ENCODE measurements at regions not wholly inside any gene's neighbourhood (a gene's known extent, or its start where the extent isn't known, plus 50 kb on each side); places are given as distances from the start of the nearest gene placed in this dataset.
"Not testable (repeated sequence)": the region's sequence is repeated elsewhere in the genome, so short reads cannot be mapped to it uniquely, and the experiment has no call there.

GRCh38 chr6:14571001-14571400 lies 453.4 kb downstream of the CD83 start:
- intact Hi-C loops (cut with DNase I), result loop anchor here (10.0 kb wide), 1 partner anchor 136 kb away; no protein-coding TSS in a partner anchor
- DNase-seq (ENCODE audit: missing footprints) (no peak), ATAC-seq (no peak)

- intact Hi-C loops (cut with DNase I), result loop anchor here (10.0 kb wide), 1 partner anchor 137 kb away; no protein-coding TSS in a partner anchor
- no peak for DNase-seq (ENCODE audit: missing footprints)
- peak; percentile 17 for ATAC-seq
Measured at GRCh38 chr6:14571746-14572145, 454.2 kb downstream of the CD83 start.

- DNase-seq (ENCODE audit: missing footprints) (no peak), ATAC-seq (peak; percentile 75)
- intact Hi-C loops (cut with DNase I), result loop anchor here (10.0 kb wide), 1 partner anchor 138 kb away; no protein-coding TSS in a partner anchor
Measured at GRCh38 chr6:14573267-14573666, 455.7 kb downstream of the CD83 start.

GRCh38 chr6:14573703-14574290 lies 456.2 kb downstream of the CD83 start:
- intact Hi-C loops (cut with DNase I), result loop anchor here (10.0 kb wide), 1 partner anchor 139 kb away; no protein-coding TSS in a partner anchor
- no peak for DNase-seq (ENCODE audit: missing footprints)
- ATAC-seq, result no peak

- intact Hi-C loops (cut with DNase I), result loop anchor here (10.0 kb wide), 1 partner anchor 141 kb away; no protein-coding TSS in a partner anchor
- DNase-seq (ENCODE audit: missing footprints), result no peak
- ATAC-seq, result no peak
Measured at GRCh38 chr6:14575961-14576360, 458.4 kb downstream of the CD83 start.

- no peak for DNase-seq (ENCODE audit: missing footprints)
- intact Hi-C loops (cut with DNase I), result loop anchor here (10.0 kb wide), 1 partner anchor 144 kb away; no protein-coding TSS in a partner anchor
- ATAC-seq, result no peak
Measured at GRCh38 chr6:14578994-14579393, 461.4 kb downstream of the CD83 start.

GRCh38 chr6:14582749-14583148 lies 465.2 kb downstream of the CD83 start:
- ATAC-seq (no peak), DNase-seq (ENCODE audit: missing footprints) (no peak)
- intact Hi-C loops (cut with DNase I), result loop anchor here (10.0 kb wide), 1 partner anchor 368 kb away; no protein-coding TSS in a partner anchor

GRCh38 chr6:14583826-14584225 lies 466.3 kb downstream of the CD83 start:
- ATAC-seq, result no peak
- no peak for DNase-seq (ENCODE audit: missing footprints)
- intact Hi-C loops (cut with DNase I), result loop anchor here (10.0 kb wide), 1 partner anchor 369 kb away; no protein-coding TSS in a partner anchor

GRCh38 chr6:14584450-14584849 lies 466.9 kb downstream of the CD83 start:
- no peak for DNase-seq (ENCODE audit: missing footprints)
- ATAC-seq, result peak; percentile 67
- intact Hi-C loops (cut with DNase I), result loop anchor here (10.0 kb wide), 1 partner anchor 370 kb away; no protein-coding TSS in a partner anchor

GRCh38 chr6:14585689-14586088 lies 468.1 kb downstream of the CD83 start:
- intact Hi-C loops (cut with DNase I), result loop anchor here (10.0 kb wide), 1 partner anchor 371 kb away; no protein-coding TSS in a partner anchor
- DNase-seq (ENCODE audit: missing footprints) (no peak), ATAC-seq (no peak)

GRCh38 chr6:14589175-14589574 lies 471.6 kb downstream of the CD83 start:
- no peak for ATAC-seq
- intact Hi-C loops (cut with DNase I), result loop anchor here (10.0 kb wide), 1 partner anchor 374 kb away; no protein-coding TSS in a partner anchor
- no peak for DNase-seq (ENCODE audit: missing footprints)

GRCh38 chr6:14590586-14590985 lies 473.0 kb downstream of the CD83 start:
- intact Hi-C loops (cut with DNase I), result no loop called here
- no peak for DNase-seq (ENCODE audit: missing footprints)
- ATAC-seq, result no peak

GRCh38 chr6:14591998-14592397 lies 474.4 kb downstream of the CD83 start:
- ATAC-seq (no peak), DNase-seq (ENCODE audit: missing footprints) (no peak)
- intact Hi-C loops (cut with DNase I), result no loop called here

- ATAC-seq (no peak), DNase-seq (ENCODE audit: missing footprints) (no peak)
- intact Hi-C loops (cut with DNase I), result no loop called here
Measured at GRCh38 chr6:14593286-14593685, 475.7 kb downstream of the CD83 start.

- intact Hi-C loops (cut with DNase I), result no loop called here
- DNase-seq (ENCODE audit: missing footprints) (no peak), ATAC-seq (no peak)
Measured at GRCh38 chr6:14595751-14596150, 478.2 kb downstream of the CD83 start.

GRCh38 chr6:14596410-14596809 lies 478.8 kb downstream of the CD83 start:
- intact Hi-C loops (cut with DNase I), result no loop called here
- DNase-seq (ENCODE audit: missing footprints), result peak; percentile 78
- ATAC-seq, result no peak

GRCh38 chr6:14597090-14597489 lies 479.5 kb downstream of the CD83 start:
- intact Hi-C loops (cut with DNase I), result no loop called here
- no peak for ATAC-seq

GRCh38 chr6:14598017-14598864 lies 480.7 kb downstream of the CD83 start:
- DNase-seq (ENCODE audit: missing footprints) (no peak), ATAC-seq (no peak)
- intact Hi-C loops (cut with DNase I), result no loop called here

More at GRCh38 chr6:14597090-14597489, 479.5 kb downstream of the CD83 start:
- DNase-seq (ENCODE audit: missing footprints), result no peak

GRCh38 chr6:14600306-14600705 lies 482.7 kb downstream of the CD83 start:
- DNase-seq (ENCODE audit: missing footprints); intact Hi-C loops (cut with DNase I): not testable (repeated sequence)

GRCh38 chr6:14601490-14601889 lies 483.9 kb downstream of the CD83 start:
- no peak for DNase-seq (ENCODE audit: missing footprints)
- intact Hi-C loops (cut with DNase I), result no loop called here
- ATAC-seq, result no peak

More at GRCh38 chr6:14600306-14600705, 482.7 kb downstream of the CD83 start:
- ATAC-seq, result not testable (repeated sequence)
